Smooth muscle cell (in vitro differentiated cells): ENCODE measurements at regions not wholly inside any gene's neighbourhood (a gene's known extent, or its start where the extent isn't known, plus 50 kb on each side); places are given as distances from the start of the nearest gene placed in this dataset.

Experiments
- DNase-seq: peaks from one replicate; lab custom pipeline; 2025; ENCODE audit not compliant: unreplicated experiment; lab: John Stamatoyannopoulos, UW
- H2AFZ ChIP-seq: fragments of 200-600 bp; sonication (generic); 2 replicates; pipeline ENCODE4 v1.6.0; 2016; ENCODE audit warnings: antibody characterized with exemption, low read depth, mild to moderate bottlenecking
- H3F3A ChIP-seq: fragments of 200-600 bp; sonication (generic); 2 replicates; pipeline ENCODE4 v1.6.0; 2017; ENCODE audit warnings: antibody characterized with exemption, low read depth
- H3K27ac ChIP-seq: fragments of 200-600 bp; sonication (generic); 2 replicates; pipeline ENCODE4 v1.5.1; 2016; ENCODE audit warnings: low read depth, mild to moderate bottlenecking
- H3K27me3 ChIP-seq: fragments of 200-600 bp; sonication (generic); 2 replicates; pipeline ENCODE4 v1.6.1; 2016; ENCODE audit warnings: low read depth, mild to moderate bottlenecking
- H3K36me3 ChIP-seq: fragments of 200-600 bp; sonication (generic); 2 replicates; pipeline ENCODE4 v1.5.1; 2016; ENCODE audit warnings: low read depth
- H3K4me1 ChIP-seq: fragments of 200-600 bp; sonication (generic); 2 replicates; pipeline ENCODE4 v1.5.1; 2016; ENCODE audit warnings: low read depth
- H3K4me2 ChIP-seq: fragments of 200-600 bp; sonication (generic); 2 replicates; pipeline ENCODE4 v1.6.0; 2016; ENCODE audit warnings: mild to moderate bottlenecking
- H3K4me3 ChIP-seq: fragments of 200-600 bp; sonication (generic); 2 replicates; pipeline ENCODE4 v1.5.1; 2016; ENCODE audit warnings: mild to moderate bottlenecking
- H3K79me2 ChIP-seq: fragments of 200-600 bp; sonication (generic); 2 replicates; pipeline ENCODE4 v1.6.0; 2016; ENCODE audit warnings: low read depth, mild to moderate bottlenecking
- H3K9ac ChIP-seq: fragments of 200-600 bp; sonication (generic); 2 replicates; pipeline ENCODE4 v1.6.0; 2016; ENCODE audit warnings: low read depth
- H3K9me3 ChIP-seq: fragments of 200-600 bp; sonication (generic); replicated peaks from 2 replicates; pipeline ENCODE4 v1.5.1; 2016; ENCODE audit warnings: low read depth
- H4K20me1 ChIP-seq: fragments of 200-600 bp; sonication (generic); 2 replicates; pipeline ENCODE4 v1.6.0; 2016; ENCODE audit warnings: low read depth
- WGBS: methylation state at CpG from one replicate; pipeline ENCODE4 v1.1.7; 2016; ENCODE audit warnings: low lambda C conversion rate; 5-methylcytosine and 5-hydroxymethylcytosine counted together
- TF ChIP-seq, protein P1 (sequence below): fragments of 200-600 bp; sonication (generic); IDR thresholded peaks from 2 replicates; pipeline ENCODE4 v1.5.1; 2017; ENCODE audit warnings: borderline replicate concordance, mild to moderate bottlenecking, antibody characterized with exemption; ENCODE audit not compliant: insufficient read depth, poor library complexity, severe bottlenecking

DNA sequence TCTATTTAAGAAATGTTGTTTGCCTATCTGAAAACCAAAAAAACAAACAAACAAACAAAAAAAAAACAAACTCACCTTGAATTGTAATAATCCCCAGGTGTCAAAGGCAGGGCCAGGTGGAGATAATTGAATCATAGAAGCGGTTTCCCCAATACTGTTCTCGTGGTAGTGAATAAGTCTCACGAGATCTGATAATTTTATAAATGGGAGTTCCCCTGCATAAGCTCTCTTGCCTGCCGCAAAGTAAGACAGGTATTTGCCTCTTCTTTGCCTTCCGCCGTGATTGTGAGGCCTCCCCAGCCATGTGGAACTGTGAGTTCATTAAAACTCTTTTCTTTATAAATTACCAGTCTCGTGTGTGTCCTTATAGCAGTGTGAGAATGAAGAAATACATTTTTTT is 1180.7 kb upstream of the CRIM1 start:
- Histone ChIP-seq H2AFZ (no peak overlapping the region), H3K36me3 (no peaks in the 10 kb centered on the region), H4K20me1 (no peaks in the 10 kb centered on the region), H3K4me3 (no peak overlapping the region), H3K79me2 (no peaks in the 10 kb centered on the region), H3K9me3 (no peaks in the 10 kb centered on the region), H3K9ac (no peak overlapping the region), H3K4me2 (no peak overlapping the region), H3K27ac (no peak overlapping the region), H3K4me1 (peaks cover 16% of the 10 kb centered on the region), H3K27me3 (no peaks in the 10 kb centered on the region), H3F3A (no peaks in the 10 kb centered on the region)
- DNase-seq = no peak
- 85% methylated on average over 7 of the region's 7 CpGs for WGBS
- TF ChIP-seq, protein P1, sequence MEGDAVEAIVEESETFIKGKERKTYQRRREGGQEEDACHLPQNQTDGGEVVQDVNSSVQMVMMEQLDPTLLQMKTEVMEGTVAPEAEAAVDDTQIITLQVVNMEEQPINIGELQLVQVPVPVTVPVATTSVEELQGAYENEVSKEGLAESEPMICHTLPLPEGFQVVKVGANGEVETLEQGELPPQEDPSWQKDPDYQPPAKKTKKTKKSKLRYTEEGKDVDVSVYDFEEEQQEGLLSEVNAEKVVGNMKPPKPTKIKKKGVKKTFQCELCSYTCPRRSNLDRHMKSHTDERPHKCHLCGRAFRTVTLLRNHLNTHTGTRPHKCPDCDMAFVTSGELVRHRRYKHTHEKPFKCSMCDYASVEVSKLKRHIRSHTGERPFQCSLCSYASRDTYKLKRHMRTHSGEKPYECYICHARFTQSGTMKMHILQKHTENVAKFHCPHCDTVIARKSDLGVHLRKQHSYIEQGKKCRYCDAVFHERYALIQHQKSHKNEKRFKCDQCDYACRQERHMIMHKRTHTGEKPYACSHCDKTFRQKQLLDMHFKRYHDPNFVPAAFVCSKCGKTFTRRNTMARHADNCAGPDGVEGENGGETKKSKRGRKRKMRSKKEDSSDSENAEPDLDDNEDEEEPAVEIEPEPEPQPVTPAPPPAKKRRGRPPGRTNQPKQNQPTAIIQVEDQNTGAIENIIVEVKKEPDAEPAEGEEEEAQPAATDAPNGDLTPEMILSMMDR = no peak

DNA sequence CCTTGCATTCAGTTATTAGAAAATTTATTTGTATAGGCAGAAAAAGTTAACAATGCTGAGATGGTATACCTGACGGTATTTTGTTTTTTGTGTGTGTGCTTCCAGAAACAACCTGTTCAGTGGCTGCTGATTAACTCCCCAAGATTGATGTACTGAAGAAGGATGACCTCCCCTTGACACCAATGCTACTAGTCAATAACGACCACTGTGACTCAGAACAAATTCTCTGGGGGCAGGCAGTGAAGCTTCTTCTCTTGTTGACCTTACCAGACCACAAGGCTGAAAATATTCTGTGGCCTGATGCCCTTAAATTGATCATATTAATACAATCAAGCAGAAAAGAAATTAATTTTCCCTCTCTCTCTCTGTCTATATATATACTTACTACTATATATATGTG is 1182.9 kb upstream of the CRIM1 start:
- no peaks in the 10 kb centered on the region for H4K20me1 ChIP-seq
- H2AFZ ChIP-seq = no peak overlapping the region
- no peaks in the 10 kb centered on the region for H3K9me3 ChIP-seq
- H3K4me2 ChIP-seq = no peak overlapping the region
- DNase-seq = no peak
- no peak overlapping the region for H3K27ac ChIP-seq
- WGBS = 54% methylated on average over 2 of the region's 2 CpGs
- H3K36me3 ChIP-seq = no peaks in the 10 kb centered on the region
- no peaks in the 10 kb centered on the region for H3K27me3 ChIP-seq
- peaks cover 13% of the 10 kb centered on the region for H3K4me1 ChIP-seq
- H3K4me3 ChIP-seq = no peak overlapping the region
- no peaks in the 10 kb centered on the region for H3K79me2 ChIP-seq
- no peak overlapping the region for H3K9ac ChIP-seq
- TF ChIP-seq, protein P1 = no peak
- H3F3A ChIP-seq = no peaks in the 10 kb centered on the region

DNA sequence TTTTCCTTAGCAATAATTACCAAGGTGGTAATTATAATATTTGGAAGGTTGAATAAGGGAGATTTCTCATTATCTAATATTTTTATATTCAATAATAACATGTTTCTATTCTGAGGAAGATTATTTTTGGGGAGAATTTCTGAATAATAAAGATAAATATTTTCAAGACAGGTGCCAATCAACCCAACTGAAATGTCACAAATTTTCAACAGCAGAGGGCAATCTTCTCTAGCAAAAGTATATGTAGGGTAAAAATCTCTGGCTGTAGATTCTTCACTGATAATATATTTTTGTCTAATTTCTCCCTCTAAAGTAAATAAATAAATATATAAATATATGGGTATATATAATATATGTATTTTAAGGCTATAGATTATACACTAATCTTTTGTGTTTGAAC is 1187.2 kb upstream of the CRIM1 start:
- H4K20me1 ChIP-seq = no peaks in the 10 kb centered on the region
- TF ChIP-seq, protein P1 = peak; percentile 26
- H3K4me3 ChIP-seq = no peak overlapping the region
- H3K4me2 ChIP-seq = no peak overlapping the region
- no peak overlapping the region for H3K9ac ChIP-seq
- H3K79me2 ChIP-seq = no peaks in the 10 kb centered on the region
- H3F3A ChIP-seq = no peaks in the 10 kb centered on the region
- no peak overlapping the region for H2AFZ ChIP-seq
- H3K9me3 ChIP-seq = no peaks in the 10 kb centered on the region
- H3K27ac ChIP-seq = no peak overlapping the region
- DNase-seq = no peak
- no peaks in the 10 kb centered on the region for H3K27me3 ChIP-seq
- H3K4me1 ChIP-seq = no peaks in the 10 kb centered on the region
- H3K36me3 ChIP-seq = no peaks in the 10 kb centered on the region

DNA sequence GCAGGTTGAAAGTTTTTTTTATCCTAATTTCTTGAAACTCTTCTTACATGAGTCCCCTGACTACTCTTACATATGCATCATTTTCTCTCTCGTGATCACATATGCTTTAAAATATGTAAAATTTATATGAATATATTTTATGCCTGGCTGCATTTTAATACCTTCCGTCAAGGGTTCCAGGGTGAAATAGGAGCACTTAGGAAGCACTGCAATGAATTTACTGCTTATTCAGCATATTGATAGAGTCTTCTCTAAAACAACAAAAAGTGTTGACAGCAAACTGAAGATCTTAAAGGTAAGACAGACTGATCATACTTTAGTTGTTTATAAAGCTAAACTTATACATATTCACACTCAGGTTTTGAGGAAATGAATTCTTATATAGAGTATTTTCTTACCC is 1191.6 kb upstream of the CRIM1 start:
- Histone ChIP-seq H3K9ac (no peak overlapping the region), H3K79me2 (no peaks in the 10 kb centered on the region), H3K4me2 (no peak overlapping the region), H4K20me1 (no peaks in the 10 kb centered on the region), H3K4me3 (no peak overlapping the region), H3K36me3 (no peaks in the 10 kb centered on the region), H3F3A (no peaks in the 10 kb centered on the region), H3K9me3 (no peaks in the 10 kb centered on the region), H3K4me1 (no peaks in the 10 kb centered on the region), H2AFZ (no peak overlapping the region), H3K27ac (no peak overlapping the region), H3K27me3 (no peaks in the 10 kb centered on the region)
- TF ChIP-seq, protein P1 = no peak
- 93% methylated on average over 2 of the region's 2 CpGs for WGBS
- no peak for DNase-seq
